ENCODE measurements at regions not wholly inside any gene's neighbourhood (a gene's known extent, or its start where the extent isn't known, plus 50 kb on each side); places are given as distances from the start of the nearest gene placed in this dataset.

- TF ChIP-seq NR3C1 (CRISPR knock-in tag; conservative IDR thresholded peaks at IDR 0.05; ENCODE audit: low read depth) (no peak), HMGXB4 (CRISPR knock-in tag; IDR thresholded peaks at IDR 0.05) (no peak), ZNF416 (CRISPR knock-in tag; IDR thresholded peaks at IDR 0.05) (no peak), CTCF (IDR thresholded peaks at IDR 0.05) (no peak), MAX (CRISPR knock-in tag; IDR thresholded peaks at IDR 0.05) (no peak), ZBTB43 (CRISPR knock-in tag; IDR thresholded peaks at IDR 0.05) (no peak), IRF1 (CRISPR knock-in tag; IDR thresholded peaks at IDR 0.05) (no peak), ZNF512 (CRISPR knock-in tag; IDR thresholded peaks at IDR 0.05; ENCODE audit: borderline replicate concordance) (no peak), ZNF281 (CRISPR knock-in tag; IDR thresholded peaks at IDR 0.05) (no peak), ARID4B (CRISPR knock-in tag; IDR thresholded peaks at IDR 0.05; ENCODE audit: borderline replicate concordance) (no peak), ZNF317 (CRISPR knock-in tag; IDR thresholded peaks at IDR 0.05; ENCODE audit: borderline replicate concordance, low read depth) (no peak), PRRX2 (CRISPR knock-in tag; IDR thresholded peaks at IDR 0.05) (no peak), GABPB1 (CRISPR knock-in tag; IDR thresholded peaks at IDR 0.05) (no peak), HMGA2 (CRISPR knock-in tag; IDR thresholded peaks at IDR 0.05) (no peak)
Measured at GRCh38 chr14:34359420-34360117, 102.5 kb downstream of the SPTSSA start.
